Hippocampal formation (tissue), 2 donors: ENCODE measurements at regions not wholly inside any gene's neighbourhood (a gene's known extent, or its start where the extent isn't known, plus 50 kb on each side); places are given as distances from the start of the nearest gene placed in this dataset.
"Not testable (repeated sequence)": the region's sequence is repeated elsewhere in the genome, so short reads cannot be mapped to it uniquely, and the experiment has no call there.

Experiments used
- DNase-seq, 2 donors: peaks; one replicate each; lab custom pipeline; 2025; lab: John Stamatoyannopoulos, UW

GRCh38 chr4:146073517-146073916 lies 102.0 kb upstream of the LSM6 start:
- no peak for DNase-seq

GRCh38 chr4:146072376-146072775 lies 103.1 kb upstream of the LSM6 start:
- no peak for DNase-seq

GRCh38 chr4:146071390-146071789 lies 104.1 kb upstream of the LSM6 start:
- no peak for DNase-seq

- no peak for DNase-seq
These were observed 112.4 kb upstream of the LSM6 start for GRCh38 chr4:146063143-146063542.

GRCh38 chr4:146062340-146062739 lies 113.2 kb upstream of the LSM6 start:
- DNase-seq: no peak

GRCh38 chr4:146061610-146062334 lies 113.7 kb upstream of the LSM6 start:
- DNase-seq: no peak

GRCh38 chr4:146059865-146060264 lies 115.7 kb upstream of the LSM6 start:
- no peak for DNase-seq

- no peak for DNase-seq
These were observed 116.4 kb upstream of the LSM6 start for GRCh38 chr4:146059151-146059550.

- DNase-seq: no peak
These were observed 117.0 kb upstream of the LSM6 start for GRCh38 chr4:146058531-146058930.

- DNase-seq: no peak
These were observed 116.1 kb upstream of the ZNF827 start for GRCh38 chr4:146054676-146055075.

- no peak for DNase-seq
These were observed 115.3 kb upstream of the ZNF827 start for GRCh38 chr4:146053891-146054290.

GRCh38 chr4:146051728-146052391 lies 113.2 kb upstream of the ZNF827 start:
- DNase-seq: no peak

GRCh38 chr4:146051223-146051622 lies 112.6 kb upstream of the ZNF827 start:
- DNase-seq: no peak

- DNase-seq: no peak
These were observed 111.2 kb upstream of the ZNF827 start for GRCh38 chr4:146049802-146050201.

- not testable (repeated sequence) for DNase-seq
These were observed 109.1 kb upstream of the ZNF827 start for GRCh38 chr4:146047768-146048167.

GRCh38 chr4:146041139-146042004 lies 102.7 kb upstream of the ZNF827 start:
- no peak for DNase-seq

- DNase-seq: no peak
These were observed 102.0 kb upstream of the ZNF827 start for GRCh38 chr4:146040623-146041022.

GRCh38 chr4:146033149-146033548 lies 94.5 kb upstream of the ZNF827 start:
- no peak for DNase-seq

GRCh38 chr4:146032234-146032860 lies 93.7 kb upstream of the ZNF827 start:
- no peak for DNase-seq

- no peak for DNase-seq
These were observed 91.5 kb upstream of the ZNF827 start for GRCh38 chr4:146029939-146030710.

- no peak for DNase-seq
These were observed 90.5 kb upstream of the ZNF827 start for GRCh38 chr4:146029147-146029546.
